GM21825 (cell line): ENCODE measurements at regions not wholly inside any gene's neighbourhood (a gene's known extent, or its start where the extent isn't known, plus 50 kb on each side); places are given as distances from the start of the nearest gene placed in this dataset.

ENCODE experiments used
- ATAC-seq: cut with Tn5 transposase; IDR thresholded peaks from one replicate; pipeline ENCODE4 v1.9.1; 2021; ENCODE audit warnings: mild to moderate bottlenecking, moderate library complexity; ENCODE audit not compliant: unreplicated experiment

GRCh38 chr5:88489364-88489763 is 220.7 kb upstream of the TMEM161B start:
- no peak for ATAC-seq

- no peak for ATAC-seq
These were observed 219.9 kb upstream of the TMEM161B start for GRCh38 chr5:88488561-88488960.

- no peak for ATAC-seq
These were observed 219.5 kb upstream of the TMEM161B start for GRCh38 chr5:88488130-88488529.

- no peak for ATAC-seq
These were observed 218.4 kb upstream of the TMEM161B start for GRCh38 chr5:88487066-88487465.

- no peak for ATAC-seq
These were observed 217.8 kb upstream of the TMEM161B start for GRCh38 chr5:88486431-88486830.

GRCh38 chr5:88485531-88485930 is 216.9 kb upstream of the TMEM161B start:
- no peak for ATAC-seq

GRCh38 chr5:88483964-88484672 is 215.5 kb upstream of the TMEM161B start:
- no peak for ATAC-seq

GRCh38 chr5:88480801-88481499 is 212.3 kb upstream of the TMEM161B start:
- no peak for ATAC-seq

- ATAC-seq, result no peak
These were observed 211.6 kb upstream of the TMEM161B start for GRCh38 chr5:88480245-88480644.

GRCh38 chr5:88474574-88474973 is 205.9 kb upstream of the TMEM161B start:
- no peak for ATAC-seq

- ATAC-seq, result no peak
These were observed 202.1 kb upstream of the TMEM161B start for GRCh38 chr5:88470745-88471144.

GRCh38 chr5:88459971-88460370 is 191.3 kb upstream of the TMEM161B start:
- ATAC-seq, result no peak

GRCh38 chr5:88452820-88453219 is 184.2 kb upstream of the TMEM161B start:
- no peak for ATAC-seq

GRCh38 chr5:88450239-88450638 is 181.6 kb upstream of the TMEM161B start:
- no peak for ATAC-seq

- no peak for ATAC-seq
These were observed 169.4 kb upstream of the TMEM161B start for GRCh38 chr5:88438006-88438405.

- ATAC-seq, result no peak
These were observed 167.6 kb upstream of the TMEM161B start for GRCh38 chr5:88436290-88436689.

- no peak for ATAC-seq
These were observed 160.0 kb upstream of the TMEM161B start for GRCh38 chr5:88428633-88429032.

GRCh38 chr5:88426441-88426840 is 157.8 kb upstream of the TMEM161B start:
- no peak for ATAC-seq

GRCh38 chr5:88425124-88425523 is 156.5 kb upstream of the TMEM161B start:
- ATAC-seq, result no peak

GRCh38 chr5:88419931-88420330 is 151.3 kb upstream of the TMEM161B start:
- ATAC-seq, result no peak

- no peak for ATAC-seq
These were observed 138.7 kb upstream of the TMEM161B start for GRCh38 chr5:88407341-88407740.

- ATAC-seq, result no peak
These were observed 137.1 kb upstream of the TMEM161B start for GRCh38 chr5:88405783-88406182.

- ATAC-seq, result no peak
These were observed 135.8 kb upstream of the TMEM161B start for GRCh38 chr5:88404405-88404804.
